Colonic mucosa (tissue), 4 donors: ENCODE measurements at regions not wholly inside any gene's neighbourhood (a gene's known extent, or its start where the extent isn't known, plus 50 kb on each side); places are given as distances from the start of the nearest gene placed in this dataset.

Experiments used
- DNase-seq: peaks from one replicate; pipeline ENCODE4 v3.0.0-alpha.2; 2020
- H3K27ac ChIP-seq: fragments of 200-600 bp; one replicate; pipeline ENCODE4 v1.8.0; 2021
- H3K27me3 ChIP-seq: fragments of 200-600 bp; one replicate; pipeline ENCODE4 v1.8.0; 2021
- H3K36me3 ChIP-seq: fragments of 200-600 bp; one replicate; pipeline ENCODE4 v1.8.0; 2021
- H3K4me1 ChIP-seq: fragments of 200-600 bp; one replicate; pipeline ENCODE4 v1.8.0; 2021; ENCODE audit warnings: mild to moderate bottlenecking
- H3K4me3 ChIP-seq: fragments of 200-600 bp; one replicate; pipeline ENCODE4 v1.8.0; 2021
- H3K9ac ChIP-seq, 2 donors: one replicate each; pipeline ENCODE4 v1.7.0; 2013; ENCODE audit warnings: control low read depth in 2 of 2, low read depth in 2 of 2, low read length in 2 of 2
- H3K9me3 ChIP-seq: fragments of 200-600 bp; one replicate; pipeline ENCODE4 v1.8.0; 2021
- CTCF ChIP-seq: fragments of 200-600 bp; IDR thresholded peaks from one replicate; pipeline ENCODE4 v1.8.0; 2022; ENCODE audit warnings: antibody characterized with exemption, mild to moderate bottlenecking
- intact Hi-C: fragments of 100-400 bp; cut with DNase I; formaldehyde crosslinking; loops from one replicate; pipeline ENCODE4 v1.14.1; 2022
- donor health status: healthy.
- donor health status: DM: no; HTN: no; CAD: no.
- donor health status: DM: no; HTN: no; CAD: no.

DNA sequence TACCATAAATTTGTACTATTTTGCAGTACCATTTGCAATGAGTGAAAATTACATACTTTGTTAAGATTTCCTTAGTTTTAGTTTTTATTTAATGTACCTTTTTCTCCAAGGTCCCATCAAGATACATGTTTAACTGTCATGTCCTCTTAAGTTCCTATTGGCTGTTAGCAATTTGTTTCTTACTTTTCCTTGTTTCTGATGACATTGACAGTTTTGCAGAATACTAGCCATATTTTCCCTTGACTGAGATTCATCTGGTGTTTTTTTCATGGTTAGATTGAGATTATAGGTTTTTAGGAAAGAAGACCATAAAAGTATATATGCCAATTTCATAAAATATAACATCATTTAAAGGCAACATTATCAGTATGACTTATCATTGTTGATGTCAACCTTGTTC is 376.8 kb upstream of the STEAP1 start:
- Histone ChIP-seq H3K36me3 (no peaks in the 10 kb centered on the region), H3K4me3 (no peak overlapping the region), H3K27me3 (no peaks in the 10 kb centered on the region), H3K9me3 (no peaks in the 10 kb centered on the region), H3K4me1 (no peaks in the 10 kb centered on the region), H3K27ac (no peak overlapping the region), H3K9ac (no peak overlapping the region)
- no peak for TF ChIP-seq CTCF
- intact Hi-C loops, result no loop called here
- DNase-seq, result no peak

- Histone ChIP-seq H3K27me3 (no peaks in the 10 kb centered on the region), H3K4me1 (no peaks in the 10 kb centered on the region), H3K4me3 (no peak overlapping the region), H3K27ac (no peak overlapping the region), H3K36me3 (no peaks in the 10 kb centered on the region), H3K9me3 (no peaks in the 10 kb centered on the region), H3K9ac (no peak overlapping the region)
- intact Hi-C loops, result no loop called here
- no peak for DNase-seq
- no peak for TF ChIP-seq CTCF
These were observed 374.0 kb upstream of the STEAP1 start for GRCh38 chr7:89780291-89780690.

- no peak for DNase-seq
- intact Hi-C loops, result no loop called here
- H3K9ac ChIP-seq, result no peak overlapping the region
- no peaks in the 10 kb centered on the region for H3K4me1 ChIP-seq
- no peaks in the 10 kb centered on the region for H3K36me3 ChIP-seq
- H3K9me3 ChIP-seq, result no peaks in the 10 kb centered on the region
- no peak overlapping the region for H3K4me3 ChIP-seq
- H3K27me3 ChIP-seq, result no peaks in the 10 kb centered on the region
- TF ChIP-seq CTCF, result no peak
- no peak overlapping the region for H3K27ac ChIP-seq
These were observed 357.8 kb upstream of the STEAP1 start for GRCh38 chr7:89796481-89796880.

- Histone ChIP-seq H3K9ac (no peak overlapping the region), H3K36me3 (no peaks in the 10 kb centered on the region), H3K4me3 (no peak overlapping the region), H3K27me3 (no peaks in the 10 kb centered on the region), H3K9me3 (no peaks in the 10 kb centered on the region), H3K27ac (no peak overlapping the region), H3K4me1 (no peaks in the 10 kb centered on the region)
- TF ChIP-seq CTCF, result no peak
- intact Hi-C loops, result no loop called here
- DNase-seq, result no peak
These were observed 356.2 kb upstream of the STEAP1 start for GRCh38 chr7:89797965-89798598.

GRCh38 chr7:89798599-89798996 is 355.7 kb upstream of the STEAP1 start:
- Histone ChIP-seq H3K9ac (no peak overlapping the region), H3K4me3 (no peak overlapping the region), H3K9me3 (no peaks in the 10 kb centered on the region), H3K4me1 (no peaks in the 10 kb centered on the region), H3K27ac (no peak overlapping the region), H3K27me3 (no peaks in the 10 kb centered on the region), H3K36me3 (no peaks in the 10 kb centered on the region)
- intact Hi-C loops, result no loop called here
- no peak for TF ChIP-seq CTCF
- DNase-seq, result no peak
